GM23338 (cell line): ENCODE measurements at regions not wholly inside any gene's neighbourhood (a gene's known extent, or its start where the extent isn't known, plus 50 kb on each side); places are given as distances from the start of the nearest gene placed in this dataset.

Source experiments
- ATAC-seq: fragments of 200-7000 bp; cut with Tn5 transposase; 3 replicates; pipeline ENCODE4 v1.9.1; 2020
- DNase-seq: peaks from one replicate; pipeline ENCODE4 v3.0.0-alpha.2; 2015; ENCODE audit warnings: low spot score
- H2AFZ ChIP-seq: fragments of 200-600 bp; sonication (generic); 2 replicates; pipeline ENCODE4 v1.8.0; 2016; ENCODE audit warnings: antibody characterized with exemption, mild to moderate bottlenecking, moderate library complexity
- H3F3A ChIP-seq: fragments of 200-600 bp; sonication (generic); replicated peaks from 2 replicates; pipeline ENCODE4 v1.8.0; 2017; ENCODE audit warnings: antibody characterized with exemption, mixed run types, low read depth
- H3K27ac ChIP-seq: fragments of 200-600 bp; sonication (generic); 2 replicates; pipeline ENCODE4 v1.6.1; 2016; ENCODE audit warnings: low read depth
- H3K27me3 ChIP-seq: fragments of 200-600 bp; sonication (generic); 2 replicates; pipeline ENCODE4 v1.8.0; 2016; ENCODE audit warnings: mild to moderate bottlenecking, mixed run types, moderate library complexity; ENCODE audit not compliant: insufficient read depth
- H3K36me3 ChIP-seq: fragments of 200-600 bp; sonication (generic); 2 replicates; pipeline ENCODE4 v1.8.0; 2016; ENCODE audit warnings: mild to moderate bottlenecking; ENCODE audit not compliant: insufficient read depth
- H3K4me1 ChIP-seq: fragments of 200-600 bp; sonication (generic); 2 replicates; pipeline ENCODE4 v1.8.0; 2016; ENCODE audit warnings: mild to moderate bottlenecking, moderate library complexity; ENCODE audit not compliant: insufficient read depth
- H3K4me2 ChIP-seq: fragments of 200-600 bp; sonication (generic); 2 replicates; pipeline ENCODE4 v1.7.1; 2017; ENCODE audit warnings: mixed run types
- H3K4me3 ChIP-seq: fragments of 200-600 bp; sonication (generic); 2 replicates; pipeline ENCODE4 v1.6.1; 2016; ENCODE audit warnings: mixed run types
- H3K79me2 ChIP-seq: fragments of 200-600 bp; sonication (generic); replicated peaks from 2 replicates; pipeline ENCODE4 v1.8.0; 2017; ENCODE audit warnings: mild to moderate bottlenecking; ENCODE audit not compliant: insufficient read depth
- H3K9me2 ChIP-seq: fragments of 200-600 bp; sonication (generic); 2 replicates; pipeline ENCODE4 v1.8.0; 2017; ENCODE audit not compliant: insufficient read depth
- H4K20me1 ChIP-seq: fragments of 200-600 bp; sonication (generic); replicated peaks from 2 replicates; pipeline ENCODE4 v1.8.0; 2017; ENCODE audit warnings: mild to moderate bottlenecking; ENCODE audit not compliant: insufficient read depth
- H3K27ac Mint-ChIP-seq: 2 replicates; pipeline ENCODE4 v1.8.0; 2020; ENCODE audit warnings: inconsistent platforms, mild to moderate bottlenecking, moderate library complexity, mixed read lengths
- H3K27me3 Mint-ChIP-seq: 3 replicates; pipeline ENCODE4 v1.8.0; 2022; ENCODE audit warnings: low read depth, mild to moderate bottlenecking, moderate library complexity, mixed read lengths, inconsistent platforms; ENCODE audit not compliant: insufficient read depth, poor library complexity
- H3K36me3 Mint-ChIP-seq: 3 replicates; pipeline ENCODE4 v1.8.0; 2021; ENCODE audit warnings: low read depth, mild to moderate bottlenecking, inconsistent platforms, moderate library complexity, mixed read lengths
- H3K4me1 Mint-ChIP-seq: 3 replicates; pipeline ENCODE4 v1.8.0; 2020; ENCODE audit warnings: mild to moderate bottlenecking, inconsistent platforms, mixed read lengths
- H3K4me3 Mint-ChIP-seq: 3 replicates; pipeline ENCODE4 v1.8.0; 2021; ENCODE audit warnings: moderate library complexity, mild to moderate bottlenecking, inconsistent platforms, mixed read lengths
- H3K9me3 Mint-ChIP-seq: 3 replicates; pipeline ENCODE4 v1.8.0; 2020; ENCODE audit warnings: moderate library complexity, mild to moderate bottlenecking, inconsistent platforms, mixed read lengths
- CREB1 ChIP-seq: fragments of 250-450 bp; sonication (Bioruptor Pico); IDR thresholded peaks from 2 replicates; pipeline ENCODE4 v1.5.0; 2020; ENCODE audit warnings: low read depth, mild to moderate bottlenecking, moderate library complexity
- CTCF ChIP-seq, 2 experiments: fragments of 200-600 bp in 1 of 2; sonication (generic) in 1 of 2; conservative IDR thresholded peaks; 2 replicates each; pipeline versions ENCODE4 v1.5.1 to v1.6.1; 2016 to 2017; ENCODE audit warnings: antibody characterized with exemption in 2 of 2, low read depth in 2 of 2, mild to moderate bottlenecking in 2 of 2, moderate library complexity in 1 of 2
- EZH2 ChIP-seq: fragments of 200-600 bp; sonication (generic); IDR thresholded peaks from one replicate; pipeline ENCODE4 v1.8.0; 2017; ENCODE audit warnings: antibody characterized with exemption, mild to moderate bottlenecking, low read depth; ENCODE audit not compliant: unreplicated experiment
- JUNB ChIP-seq: IDR thresholded peaks from one replicate; pipeline ENCODE4 v1.6.1; 2016; ENCODE audit warnings: antibody characterized with exemption; ENCODE audit not compliant: unreplicated experiment
- NANOG ChIP-seq: IDR thresholded peaks from 2 replicates; pipeline ENCODE4 v1.6.1; 2016; ENCODE audit warnings: antibody characterized with exemption, borderline replicate concordance
- POLR2AphosphoS5 ChIP-seq: IDR thresholded peaks from 2 replicates; pipeline ENCODE4 v1.6.1; 2016; ENCODE audit warnings: antibody characterized with exemption, low read depth
- STAT1 ChIP-seq: IDR thresholded peaks from one replicate; pipeline ENCODE4 v1.6.1; 2016; ENCODE audit warnings: antibody characterized with exemption; ENCODE audit not compliant: unreplicated experiment
- ZNF114 ChIP-seq: fragments of 250-450 bp; sonication (Bioruptor Pico); IDR thresholded peaks from 2 replicates; pipeline ENCODE4 v1.5.0; 2020; ENCODE audit warnings: mild to moderate bottlenecking, moderate library complexity
- ZNF331 ChIP-seq: fragments of 250-450 bp; sonication (Bioruptor Pico); IDR thresholded peaks from 2 replicates; pipeline ENCODE4 v1.5.0; 2020; ENCODE audit warnings: low read depth, mild to moderate bottlenecking, moderate library complexity
- TF ChIP-seq, protein P1 (sequence below): IDR thresholded peaks from 2 replicates; pipeline ENCODE4 v1.6.1; 2016; ENCODE audit warnings: antibody characterized with exemption

DNA sequence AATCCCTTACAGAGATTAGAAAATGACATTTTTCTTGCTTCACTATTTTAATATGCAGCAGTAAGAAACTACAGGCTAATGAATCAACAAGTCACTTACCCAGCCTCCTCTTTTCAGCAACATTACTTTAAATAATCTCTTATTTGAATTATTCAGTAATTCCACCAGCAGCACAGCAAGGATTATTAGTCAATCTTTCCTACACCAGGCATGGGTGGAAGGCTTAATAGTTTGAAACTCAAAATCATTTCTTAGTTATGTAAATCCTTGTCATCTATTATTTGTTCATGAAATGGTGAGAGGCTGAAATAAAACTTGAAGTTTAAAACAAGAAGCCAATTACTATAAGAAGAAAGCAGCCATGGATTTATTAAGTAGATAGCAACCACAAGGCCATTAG, 530.5 kb downstream of the KCNA4 start:
- Histone ChIP-seq H3K4me3 (no peak overlapping the region), H3K4me2 (no peak overlapping the region), H3F3A (no peaks in the 10 kb centered on the region), H3K9me2 (no peaks in the 10 kb centered on the region), H4K20me1 (no peaks in the 10 kb centered on the region), H3K4me1 (no peaks in the 10 kb centered on the region), H3K27ac (no peak overlapping the region), H2AFZ (no peak overlapping the region), H3K27me3 (no peaks in the 10 kb centered on the region), H3K79me2 (no peaks in the 10 kb centered on the region), H3K36me3 (no peaks in the 10 kb centered on the region)
- no peak overlapping the region for H3K4me3 Mint-ChIP-seq
- no peaks in the 10 kb centered on the region for H3K4me1 Mint-ChIP-seq
- TF ChIP-seq POLR2AphosphoS5 (no peak), STAT1 (no peak), ZNF331 (CRISPR knock-in tag) (no peak), JUNB (no peak), EZH2 (no peak), ZNF114 (CRISPR knock-in tag) (no peak), CREB1 (CRISPR knock-in tag) (no peak), CTCF (conservative IDR thresholded peaks at IDR 0.05; ENCODE audit: low read depth in 2 of 2) (no peak), NANOG (no peak)
- TF ChIP-seq, protein P1, sequence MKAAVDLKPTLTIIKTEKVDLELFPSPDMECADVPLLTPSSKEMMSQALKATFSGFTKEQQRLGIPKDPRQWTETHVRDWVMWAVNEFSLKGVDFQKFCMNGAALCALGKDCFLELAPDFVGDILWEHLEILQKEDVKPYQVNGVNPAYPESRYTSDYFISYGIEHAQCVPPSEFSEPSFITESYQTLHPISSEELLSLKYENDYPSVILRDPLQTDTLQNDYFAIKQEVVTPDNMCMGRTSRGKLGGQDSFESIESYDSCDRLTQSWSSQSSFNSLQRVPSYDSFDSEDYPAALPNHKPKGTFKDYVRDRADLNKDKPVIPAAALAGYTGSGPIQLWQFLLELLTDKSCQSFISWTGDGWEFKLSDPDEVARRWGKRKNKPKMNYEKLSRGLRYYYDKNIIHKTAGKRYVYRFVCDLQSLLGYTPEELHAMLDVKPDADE, result no peak
- no peak for ATAC-seq
- H3K27ac Mint-ChIP-seq, result no peak overlapping the region
- no peak for DNase-seq
- no peaks in the 10 kb centered on the region for H3K36me3 Mint-ChIP-seq
- H3K9me3 Mint-ChIP-seq, result no peaks in the 10 kb centered on the region
- H3K27me3 Mint-ChIP-seq, result no peaks in the 10 kb centered on the region

- Histone ChIP-seq H3F3A (no peaks in the 10 kb centered on the region), H3K36me3 (no peaks in the 10 kb centered on the region), H4K20me1 (no peaks in the 10 kb centered on the region), H3K79me2 (no peaks in the 10 kb centered on the region), H2AFZ (no peak overlapping the region), H3K9me2 (no peaks in the 10 kb centered on the region), H3K4me1 (no peaks in the 10 kb centered on the region), H3K27me3 (no peaks in the 10 kb centered on the region), H3K27ac (no peak overlapping the region), H3K4me3 (no peak overlapping the region), H3K4me2 (no peak overlapping the region)
- Mint-ChIP-seq H3K27me3 (no peaks in the 10 kb centered on the region), H3K36me3 (no peaks in the 10 kb centered on the region), H3K4me1 (no peaks in the 10 kb centered on the region), H3K9me3 (no peaks in the 10 kb centered on the region), H3K4me3 (no peak overlapping the region), H3K27ac (no peak overlapping the region)
- DNase-seq, result no peak
- no peak for ATAC-seq
- TF ChIP-seq STAT1, result no peak
- TF ChIP-seq, protein P1, result no peak
- no peak for TF ChIP-seq CTCF (conservative IDR thresholded peaks at IDR 0.05; ENCODE audit: low read depth in 2 of 2)
- TF ChIP-seq JUNB, result no peak
- no peak for TF ChIP-seq POLR2AphosphoS5
- TF ChIP-seq CREB1 (CRISPR knock-in tag), result no peak
- TF ChIP-seq EZH2, result no peak
Measured at GRCh38 chr11:29485641-29486040, 531.2 kb downstream of the KCNA4 start.
